WTC11 (cell line): ENCODE measurements at regions not wholly inside any gene's neighbourhood (a gene's known extent, or its start where the extent isn't known, plus 50 kb on each side); places are given as distances from the start of the nearest gene placed in this dataset.

Experiments
- TF ChIP-seq, protein P1 (sequence below): fragments of 200-600 bp; IDR thresholded peaks from 2 replicates; pipeline ENCODE4 v1.8.0; 2022; ENCODE audit warnings: antibody characterized with exemption

DNA sequence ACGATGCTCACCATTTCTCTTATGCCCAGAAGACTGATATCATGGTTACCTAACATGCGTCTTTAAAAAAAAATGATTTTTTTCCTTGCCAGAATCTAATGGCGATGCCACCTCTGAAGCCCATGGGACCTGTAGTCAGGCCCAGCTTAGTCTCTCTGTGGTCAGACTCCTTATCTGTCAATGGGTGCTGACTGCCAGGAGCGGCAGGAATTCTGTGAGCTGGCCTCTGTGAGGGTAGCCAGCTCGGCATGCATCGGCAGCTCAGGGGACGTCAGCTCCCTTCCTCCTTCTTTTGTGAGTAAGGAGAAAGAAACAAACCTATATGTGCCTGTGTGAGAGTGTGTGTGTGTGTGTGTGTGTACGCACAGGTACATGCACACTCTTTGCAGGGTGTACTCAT, 49.9 kb upstream of the ZRANB1 start (continued):
- TF ChIP-seq, protein P1, sequence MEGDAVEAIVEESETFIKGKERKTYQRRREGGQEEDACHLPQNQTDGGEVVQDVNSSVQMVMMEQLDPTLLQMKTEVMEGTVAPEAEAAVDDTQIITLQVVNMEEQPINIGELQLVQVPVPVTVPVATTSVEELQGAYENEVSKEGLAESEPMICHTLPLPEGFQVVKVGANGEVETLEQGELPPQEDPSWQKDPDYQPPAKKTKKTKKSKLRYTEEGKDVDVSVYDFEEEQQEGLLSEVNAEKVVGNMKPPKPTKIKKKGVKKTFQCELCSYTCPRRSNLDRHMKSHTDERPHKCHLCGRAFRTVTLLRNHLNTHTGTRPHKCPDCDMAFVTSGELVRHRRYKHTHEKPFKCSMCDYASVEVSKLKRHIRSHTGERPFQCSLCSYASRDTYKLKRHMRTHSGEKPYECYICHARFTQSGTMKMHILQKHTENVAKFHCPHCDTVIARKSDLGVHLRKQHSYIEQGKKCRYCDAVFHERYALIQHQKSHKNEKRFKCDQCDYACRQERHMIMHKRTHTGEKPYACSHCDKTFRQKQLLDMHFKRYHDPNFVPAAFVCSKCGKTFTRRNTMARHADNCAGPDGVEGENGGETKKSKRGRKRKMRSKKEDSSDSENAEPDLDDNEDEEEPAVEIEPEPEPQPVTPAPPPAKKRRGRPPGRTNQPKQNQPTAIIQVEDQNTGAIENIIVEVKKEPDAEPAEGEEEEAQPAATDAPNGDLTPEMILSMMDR = no peak
- TF ChIP-seq, all 79 proteins: peak for 0
